ENCODE measurements at regions not wholly inside any gene's neighbourhood (a gene's known extent, or its start where the extent isn't known, plus 50 kb on each side); places are given as distances from the start of the nearest gene placed in this dataset.
"Not testable (repeated sequence)": the region's sequence is repeated elsewhere in the genome, so short reads cannot be mapped to it uniquely, and the experiment has no call there.

DNA sequence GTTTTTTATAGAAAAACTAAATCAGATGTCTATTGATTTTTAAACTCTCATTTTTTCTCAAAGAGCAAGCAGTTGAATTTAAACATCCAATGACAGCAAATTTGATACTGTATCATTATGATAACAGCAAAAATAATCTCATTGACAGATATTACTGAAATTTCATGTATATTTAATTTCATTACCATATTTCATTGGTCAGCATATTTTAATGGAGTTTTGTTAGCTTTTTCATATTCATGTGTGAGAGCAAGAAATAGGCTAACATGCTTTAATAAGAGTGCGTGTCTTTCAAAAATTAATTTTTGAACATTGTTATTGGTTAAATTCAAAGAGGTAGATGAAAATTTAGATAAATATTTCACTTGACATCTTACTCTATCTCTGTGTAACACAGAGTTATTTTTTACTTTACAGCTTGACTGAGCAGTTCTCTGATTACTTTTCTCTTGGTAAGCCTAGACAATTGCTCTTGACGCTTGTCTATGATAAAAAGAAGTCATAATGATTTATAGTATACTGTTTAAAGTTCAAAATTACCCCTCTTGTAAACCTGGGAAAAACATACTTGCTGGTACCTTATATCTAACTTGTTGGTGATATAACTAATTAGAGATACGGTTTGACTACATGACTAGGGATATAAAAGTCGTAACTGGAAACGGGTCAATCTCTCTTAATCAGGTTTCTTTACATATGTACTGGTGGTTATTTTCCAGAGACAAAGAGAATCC lies 732.3 kb upstream of the NCAM2 start:
- no peak for DNase-seq (ENCODE audit: low spot score)

DNA sequence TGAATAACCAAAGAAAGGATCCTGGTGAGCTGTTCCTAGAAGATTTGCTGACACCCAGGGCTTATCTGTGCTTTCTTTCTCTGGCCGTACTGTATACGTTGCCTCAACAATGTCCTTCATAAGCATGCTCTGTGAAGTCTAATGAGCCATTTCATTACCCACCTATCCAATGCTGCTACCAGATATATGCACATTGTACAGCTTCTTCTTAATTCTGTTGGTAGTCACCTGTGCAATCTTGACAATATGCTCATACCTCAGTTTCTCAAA lies 731.8 kb upstream of the NCAM2 start:
- DNase-seq (ENCODE audit: low spot score): no peak

DNA sequence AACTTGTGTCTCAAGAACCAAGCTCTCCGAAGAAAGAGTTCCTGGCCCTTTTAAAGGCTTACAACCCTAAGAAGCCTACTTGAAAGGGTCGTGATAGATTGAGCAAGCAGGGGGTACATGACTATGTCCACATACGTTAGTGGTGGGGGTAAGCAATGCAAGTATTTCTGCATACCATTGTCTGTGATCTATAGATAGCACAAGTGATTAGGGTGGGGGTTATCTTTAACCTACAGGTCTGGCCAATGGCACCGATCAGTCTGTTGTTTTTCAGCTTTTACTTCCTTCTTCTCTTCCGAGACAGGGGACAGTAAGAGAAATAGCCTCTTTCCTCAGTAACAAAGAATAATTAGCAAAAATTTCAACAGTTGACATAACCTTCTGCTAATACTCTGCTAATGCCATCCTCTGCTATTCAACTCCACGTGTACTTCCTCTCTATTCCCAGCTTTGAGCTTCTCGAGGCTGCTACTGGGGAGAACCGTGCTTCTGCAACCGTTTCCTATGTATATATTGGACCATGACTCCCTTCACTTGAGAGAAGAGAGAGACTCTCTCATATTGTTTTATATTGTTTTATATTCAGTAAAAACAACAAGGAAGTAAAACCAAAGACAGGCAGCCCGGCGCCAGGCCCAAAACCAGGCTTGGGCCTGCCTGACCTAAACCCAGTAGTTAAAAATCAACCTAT lies 727.7 kb upstream of the NCAM2 start:
- no peak for DNase-seq (ENCODE audit: low spot score)

DNA sequence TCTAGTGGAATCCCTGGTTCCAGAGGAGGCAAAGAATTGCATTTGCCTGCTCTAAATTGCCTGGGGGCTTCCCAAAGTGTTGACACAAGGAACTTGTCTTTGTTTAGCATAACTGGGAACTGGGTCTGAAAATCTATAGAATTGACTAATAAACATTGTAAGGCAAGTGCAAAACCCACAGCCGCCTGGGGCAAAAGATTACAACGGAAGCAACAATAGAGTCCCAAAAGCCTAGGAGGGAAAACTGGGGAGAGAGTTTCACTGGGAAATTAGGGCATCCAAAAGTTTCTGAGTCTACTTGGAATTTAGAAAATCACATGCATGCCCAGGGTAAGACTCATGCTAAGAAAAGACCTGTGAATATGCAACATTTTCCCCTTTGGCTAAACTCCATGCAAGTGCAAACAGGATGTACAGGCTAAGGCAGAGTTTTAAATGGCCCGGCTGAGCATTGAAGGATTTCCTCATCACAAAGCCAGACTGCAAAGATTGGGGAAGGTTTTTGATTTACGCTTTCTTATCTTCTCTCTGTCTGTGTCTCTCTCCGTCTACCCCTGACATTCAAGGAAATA lies 725.3 kb upstream of the NCAM2 start:
- no peak for DNase-seq (ENCODE audit: low spot score)

DNA sequence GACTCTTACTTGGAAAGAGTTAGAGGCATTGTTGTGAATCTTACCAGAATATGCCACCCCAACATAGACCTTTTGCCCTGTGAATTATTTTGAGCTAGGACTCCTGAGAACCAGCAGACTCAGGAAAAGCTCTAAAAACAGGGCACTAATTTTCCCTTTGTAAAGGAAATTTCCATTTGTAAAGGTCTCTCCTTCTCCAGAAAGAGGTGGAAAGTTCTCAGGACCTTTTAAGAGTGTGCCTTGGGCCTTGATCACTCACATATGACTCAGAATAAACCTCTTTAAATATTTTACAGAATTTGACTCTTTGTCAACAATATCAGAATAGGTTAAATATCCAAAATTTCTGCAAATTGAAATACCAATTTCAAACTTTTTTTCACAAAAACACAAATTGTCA lies 721.8 kb upstream of the NCAM2 start:
- DNase-seq (ENCODE audit: low spot score): no peak

DNA sequence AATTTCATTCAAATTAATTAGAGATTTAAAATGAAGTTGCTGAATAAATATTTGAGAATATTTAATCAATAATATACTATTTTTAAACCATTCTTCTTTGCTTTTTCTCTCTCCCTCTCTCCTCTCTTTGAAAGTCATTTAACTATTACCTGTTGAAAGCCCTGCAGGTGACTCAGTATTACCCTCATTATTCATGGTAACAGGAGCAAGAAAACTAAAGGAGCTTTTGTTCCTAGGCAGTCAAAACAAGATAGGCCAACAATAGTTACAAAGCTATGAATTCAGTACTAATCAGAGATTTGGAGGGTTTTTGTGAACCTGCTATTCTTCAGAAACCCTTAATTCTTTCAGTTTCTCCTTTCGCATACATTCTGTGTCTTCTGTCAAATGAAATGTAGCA lies 721.3 kb upstream of the NCAM2 start:
- no peak for DNase-seq (ENCODE audit: low spot score)

DNA sequence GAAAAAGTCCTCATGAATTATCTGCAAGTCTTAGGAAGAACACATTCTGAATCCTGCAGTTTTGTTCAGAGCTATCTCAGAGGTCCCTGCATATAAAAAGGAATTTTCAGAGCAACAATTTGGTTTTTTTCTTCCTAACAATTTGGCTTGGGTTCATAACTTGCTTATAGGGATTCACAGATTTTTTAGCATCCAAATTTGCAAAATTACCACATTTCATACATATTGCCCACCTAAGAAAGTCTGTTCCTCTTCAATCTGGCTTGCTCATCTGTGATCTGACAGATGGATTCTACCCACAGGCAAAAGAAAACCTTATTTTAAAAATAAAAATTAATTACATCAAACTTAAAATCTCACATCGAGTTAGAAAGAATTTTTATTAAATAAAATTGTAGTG lies 714.4 kb upstream of the NCAM2 start:
- no peak for DNase-seq (ENCODE audit: low spot score)

DNA sequence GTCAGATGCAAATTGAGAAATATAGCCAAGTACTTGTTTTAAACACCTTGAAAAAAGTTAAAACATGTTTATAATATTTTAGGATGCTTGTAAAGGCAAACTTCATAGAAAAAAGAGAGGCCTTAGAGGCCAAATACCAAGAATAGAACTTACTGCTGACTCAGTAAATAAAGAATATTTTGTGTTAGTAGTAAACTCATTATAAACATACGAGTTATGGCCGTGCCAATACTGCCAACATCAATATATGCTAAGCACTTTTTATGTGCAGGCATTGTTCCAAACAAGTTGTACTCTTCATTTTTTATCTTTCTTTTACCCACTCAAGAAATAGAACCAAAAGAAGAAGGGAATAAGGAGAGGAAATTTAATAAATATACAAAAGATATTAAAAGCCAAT lies 705.9 kb upstream of the NCAM2 start:
- no peak for DNase-seq (ENCODE audit: low spot score)

DNA sequence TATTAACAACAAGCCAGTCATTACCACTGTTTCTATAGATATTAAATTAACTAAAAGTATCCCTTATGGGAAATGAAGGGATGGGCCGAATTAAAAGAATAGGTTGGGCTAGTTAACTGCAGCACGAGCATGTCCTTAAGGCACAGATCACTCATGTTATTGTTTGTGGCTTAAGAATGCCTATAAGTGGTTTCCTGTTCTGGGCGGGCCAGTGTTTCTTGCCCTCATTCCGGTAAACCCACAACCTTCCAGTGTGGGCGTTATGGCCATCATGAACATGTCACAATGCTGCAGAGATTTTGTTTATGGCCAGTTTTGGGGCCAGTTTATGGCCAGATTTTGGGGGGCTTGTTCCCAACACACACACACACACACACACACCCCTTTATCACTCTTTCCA lies 705.4 kb upstream of the NCAM2 start:
- DNase-seq (ENCODE audit: low spot score): not testable (repeated sequence)

DNA sequence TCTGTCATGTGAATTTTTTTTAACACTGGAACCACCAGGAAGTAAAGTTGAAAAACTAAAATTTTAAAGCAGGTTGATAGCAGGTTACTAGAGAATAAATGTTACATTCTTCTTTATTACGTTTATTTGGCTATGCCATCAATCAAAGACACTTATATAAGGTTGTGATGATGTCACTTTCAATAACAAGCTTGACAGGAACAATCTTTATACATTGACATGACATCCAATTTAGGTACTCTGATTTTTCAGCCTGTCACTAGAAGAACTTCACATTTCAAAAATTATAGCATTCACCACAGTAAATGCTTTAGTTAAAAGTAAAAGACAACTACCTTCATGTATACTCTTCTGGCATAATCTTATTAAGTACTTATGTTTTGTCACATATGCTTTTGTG lies 696.8 kb upstream of the NCAM2 start:
- no peak for DNase-seq (ENCODE audit: low spot score)

DNA sequence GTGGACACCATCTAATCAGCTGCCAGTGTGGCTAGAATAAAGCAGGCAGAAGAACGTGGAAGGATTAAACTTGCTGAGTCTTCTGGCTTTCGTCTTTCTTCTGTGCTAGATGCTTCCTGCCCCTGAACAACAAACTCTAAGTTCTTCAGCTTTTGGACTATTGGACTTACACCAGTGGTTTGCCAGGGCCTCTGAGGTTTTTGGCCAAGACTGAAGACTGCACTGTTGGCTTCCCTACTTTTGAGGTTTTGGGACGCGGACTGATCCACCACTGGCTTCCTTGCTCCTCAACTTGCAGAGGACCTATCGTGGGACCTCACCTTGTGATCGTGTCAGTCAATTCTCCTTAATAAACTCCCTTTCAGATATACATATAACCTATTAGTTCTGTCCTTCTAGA lies 696.1 kb upstream of the NCAM2 start:
- DNase-seq (ENCODE audit: low spot score): no peak

DNA sequence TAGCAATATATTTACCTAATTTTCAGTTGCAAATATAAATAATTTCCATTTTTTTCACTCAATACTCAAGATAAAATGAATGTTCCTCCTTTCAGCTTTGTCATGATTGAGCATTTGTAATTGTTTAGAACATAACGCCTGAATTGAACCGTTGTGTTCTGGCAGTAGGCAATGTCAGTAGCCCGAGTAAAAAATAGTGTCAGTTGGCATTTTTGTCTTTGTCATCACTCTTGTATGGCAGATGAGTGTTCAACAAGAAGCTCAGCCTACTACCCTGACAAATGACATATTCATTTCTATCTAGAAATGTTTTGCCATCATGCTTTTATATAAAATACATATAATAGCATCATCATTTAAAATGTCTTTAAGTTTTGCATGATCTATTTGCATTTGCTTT lies 691.4 kb upstream of the NCAM2 start:
- no peak for DNase-seq (ENCODE audit: low spot score)

DNA sequence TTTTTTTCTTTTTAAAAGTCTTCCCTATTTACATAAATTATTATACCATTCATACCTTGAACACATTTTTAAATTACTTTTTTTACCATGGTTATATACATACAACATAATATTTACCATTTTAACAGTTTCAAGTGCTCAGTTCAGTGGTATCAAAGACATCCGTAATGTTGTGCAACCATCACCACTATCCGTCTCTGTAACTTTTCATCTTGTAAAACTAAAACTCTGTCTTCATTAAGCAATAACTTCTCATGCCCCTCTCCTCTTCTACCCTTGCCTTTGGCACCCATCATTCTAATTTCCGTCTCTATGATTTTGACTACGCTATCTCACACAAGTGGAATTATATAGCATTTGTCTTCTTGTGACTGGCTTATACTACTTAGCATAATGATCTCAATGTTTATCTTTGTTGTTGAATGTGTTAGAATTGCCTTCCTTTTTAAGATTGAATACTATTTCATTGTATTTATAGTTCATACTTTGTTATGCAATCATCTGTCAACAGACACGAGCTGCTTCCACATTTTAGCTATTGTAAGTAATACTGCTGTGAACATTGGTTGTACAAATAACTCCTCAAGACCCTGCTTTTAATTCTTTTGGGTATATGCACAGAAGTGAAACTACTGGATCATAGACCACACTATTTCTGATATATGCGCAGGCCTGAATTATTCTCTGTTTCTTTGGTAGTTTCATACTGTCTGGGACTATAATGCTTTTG lies 689.5 kb upstream of the NCAM2 start:
- no peak for DNase-seq (ENCODE audit: low spot score)

DNA sequence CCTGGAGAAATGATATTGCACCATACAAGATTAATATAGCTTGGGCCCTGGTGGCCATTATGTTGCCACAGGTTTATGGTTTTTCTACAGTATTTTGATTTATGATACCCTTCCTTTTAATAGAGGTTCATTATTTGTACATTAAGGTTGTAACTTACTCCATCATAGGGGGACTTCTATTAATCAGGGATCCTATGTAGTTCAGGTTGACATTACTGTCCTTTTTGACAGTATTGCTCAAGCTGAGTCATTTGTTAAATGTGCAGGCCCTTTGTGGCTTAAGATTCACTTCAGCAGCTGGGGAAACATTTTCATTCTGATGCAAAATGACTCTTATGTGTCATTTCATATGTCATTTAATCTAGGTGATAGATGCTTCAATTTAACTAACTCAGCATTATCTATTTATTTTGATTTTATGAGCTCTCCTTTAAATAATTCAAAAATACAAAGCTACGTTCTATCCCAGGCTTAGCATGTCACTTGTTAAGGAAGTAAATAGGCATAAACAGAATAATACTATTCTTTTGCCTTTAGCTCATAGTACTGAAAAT lies 686.9 kb upstream of the NCAM2 start:
- no peak for DNase-seq (ENCODE audit: low spot score)

DNA sequence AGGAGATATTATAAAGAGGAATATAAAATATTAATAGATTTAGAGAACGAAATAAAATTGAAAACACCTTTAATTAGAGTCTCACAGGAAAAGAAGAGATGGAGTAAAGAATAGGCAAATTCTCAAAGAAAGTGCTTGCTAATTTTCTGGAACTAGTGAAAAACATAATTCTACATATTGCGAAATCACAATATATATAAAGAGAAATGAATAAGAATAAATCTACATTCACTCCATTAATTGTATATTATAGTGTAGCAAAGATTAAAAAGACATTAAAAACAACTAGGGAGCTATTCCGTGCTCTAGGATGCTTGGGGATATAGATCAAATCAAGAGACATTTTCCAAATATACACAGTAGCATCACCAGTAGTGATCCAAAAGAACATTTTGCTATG lies 685.2 kb upstream of the NCAM2 start:
- DNase-seq (ENCODE audit: low spot score): no peak

DNA sequence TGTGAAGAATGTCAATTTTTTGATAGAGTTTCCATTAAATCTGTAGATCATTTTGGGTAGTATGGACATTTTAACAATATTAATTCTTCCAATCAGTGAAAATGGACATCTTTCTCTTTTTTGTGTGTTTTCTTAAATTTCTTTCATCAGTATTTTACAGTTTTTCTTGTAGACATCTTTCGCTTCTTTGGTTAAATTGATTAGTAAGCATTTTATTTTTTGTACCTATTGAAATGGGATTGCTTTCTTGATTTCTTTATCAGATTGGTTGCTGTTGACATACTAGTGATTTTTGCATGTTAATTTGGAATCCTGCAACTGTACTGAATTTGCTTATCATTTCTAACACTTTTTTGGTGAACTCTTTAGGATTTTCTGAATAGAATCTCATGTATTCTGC lies 683.2 kb upstream of the NCAM2 start:
- no peak for DNase-seq (ENCODE audit: low spot score)

DNA sequence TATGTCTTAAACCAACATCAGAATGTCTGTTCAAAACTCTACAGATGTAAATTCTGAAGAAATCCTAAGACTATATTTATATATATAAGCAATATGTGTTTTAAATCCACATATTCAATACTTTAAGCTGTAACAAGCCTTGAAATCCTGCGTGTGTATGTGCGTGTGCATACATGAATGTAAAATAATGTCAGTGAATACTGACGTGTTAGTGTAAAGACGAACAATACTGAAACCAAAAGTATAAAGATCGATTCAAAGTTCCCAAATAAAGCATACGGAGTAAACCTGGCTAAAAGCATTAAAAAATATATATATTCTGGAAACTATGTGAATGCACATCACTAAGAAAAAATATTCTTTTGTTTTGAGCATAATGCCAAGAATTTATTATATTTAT lies 668.6 kb upstream of the NCAM2 start:
- DNase-seq (ENCODE audit: low spot score): no peak

DNA sequence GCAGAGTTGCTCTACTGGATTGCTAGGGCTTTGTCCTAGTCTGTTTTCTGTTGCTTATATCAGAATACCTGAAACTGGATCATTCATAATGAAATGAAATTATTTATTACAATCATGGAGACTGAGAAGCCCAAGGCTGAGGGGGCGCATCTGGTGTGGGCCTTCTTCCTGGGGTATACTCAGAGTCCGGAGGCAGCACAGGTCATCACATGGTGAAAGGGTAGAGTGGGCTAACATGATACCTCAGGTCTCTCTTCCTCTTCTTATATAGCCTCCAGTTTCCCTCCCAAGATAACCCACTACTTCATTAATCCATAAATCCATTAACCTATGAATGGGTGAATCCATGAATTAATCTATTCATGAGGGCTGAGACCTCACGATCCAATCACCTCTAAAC lies 667.6 kb upstream of the NCAM2 start:
- no peak for DNase-seq (ENCODE audit: low spot score)

DNA sequence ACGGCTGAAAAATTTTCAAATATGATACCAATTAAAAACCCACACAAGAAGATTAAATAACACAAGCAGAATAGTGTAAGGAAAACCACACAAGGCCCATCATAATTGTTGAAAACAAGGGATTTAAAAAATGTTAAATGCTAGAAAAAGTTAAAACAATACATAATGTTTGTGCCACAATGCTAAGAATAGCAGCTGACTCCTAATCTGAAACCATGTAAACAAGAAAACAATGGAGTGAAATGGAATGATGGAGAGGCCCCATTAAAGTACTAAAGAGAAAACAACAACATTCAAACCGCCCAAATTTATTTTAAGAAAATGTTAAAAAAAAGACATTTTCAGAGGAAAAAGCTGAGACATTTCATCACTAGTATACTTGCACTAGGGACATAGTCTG lies 663.6 kb upstream of the NCAM2 start:
- no peak for DNase-seq (ENCODE audit: low spot score)

DNA sequence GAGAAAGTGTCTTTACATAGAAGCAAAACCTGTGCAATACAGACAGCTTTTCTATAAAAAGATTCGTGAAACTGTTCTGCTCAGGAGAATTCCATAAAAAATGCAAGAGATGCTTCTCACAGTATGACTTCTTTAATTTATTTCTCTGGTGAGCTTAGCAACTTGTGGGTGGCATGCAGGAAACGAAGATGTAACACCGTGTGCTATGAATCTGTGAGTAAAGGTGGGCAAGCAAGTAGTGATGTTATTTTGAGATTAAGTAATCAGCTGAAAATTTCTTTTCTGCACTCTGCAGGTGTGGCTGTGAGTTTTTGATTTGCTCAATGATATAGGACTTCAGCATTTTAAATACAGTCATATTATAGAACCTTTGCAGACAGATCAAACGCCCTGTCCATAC lies 656.8 kb upstream of the NCAM2 start:
- DNase-seq (ENCODE audit: low spot score): no peak

DNA sequence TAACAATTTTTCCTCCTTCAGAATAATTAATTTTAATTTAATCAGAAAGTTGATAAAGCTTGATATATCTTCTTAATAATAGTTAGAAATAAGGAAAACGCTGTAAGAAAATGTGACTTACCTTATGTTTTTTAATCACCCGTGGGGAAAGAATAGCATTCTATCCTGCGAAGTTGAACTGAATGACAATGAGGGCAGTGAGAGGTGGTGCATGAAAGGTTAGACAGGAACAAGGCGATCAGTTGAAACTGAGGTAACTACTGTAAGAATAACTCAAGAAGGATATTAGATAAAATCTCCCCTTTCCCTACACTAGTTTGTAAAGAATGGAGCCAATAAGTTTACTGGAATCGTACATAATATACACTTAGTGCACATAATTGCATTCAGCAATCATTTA lies 655.0 kb upstream of the NCAM2 start:
- DNase-seq (ENCODE audit: low spot score): no peak

DNA sequence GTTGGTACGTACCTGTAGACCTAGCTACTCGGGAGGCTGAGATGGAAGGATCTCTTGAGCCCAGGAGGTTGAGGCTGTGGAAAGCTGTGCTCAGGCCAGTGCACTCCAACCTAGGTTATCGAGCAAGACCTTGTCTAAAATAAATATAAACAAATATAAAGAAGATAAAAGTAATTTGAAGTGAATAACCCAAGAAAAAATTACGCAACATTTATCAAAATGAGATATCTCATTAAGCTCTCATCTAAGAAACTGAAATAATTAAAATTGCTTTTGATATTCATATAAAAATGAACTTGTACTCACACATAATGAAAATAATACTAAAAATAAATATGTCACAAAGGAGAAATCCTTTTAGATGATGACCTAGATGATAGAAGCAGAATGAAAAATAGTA lies 647.1 kb upstream of the NCAM2 start:
- no peak for DNase-seq (ENCODE audit: low spot score)

DNA sequence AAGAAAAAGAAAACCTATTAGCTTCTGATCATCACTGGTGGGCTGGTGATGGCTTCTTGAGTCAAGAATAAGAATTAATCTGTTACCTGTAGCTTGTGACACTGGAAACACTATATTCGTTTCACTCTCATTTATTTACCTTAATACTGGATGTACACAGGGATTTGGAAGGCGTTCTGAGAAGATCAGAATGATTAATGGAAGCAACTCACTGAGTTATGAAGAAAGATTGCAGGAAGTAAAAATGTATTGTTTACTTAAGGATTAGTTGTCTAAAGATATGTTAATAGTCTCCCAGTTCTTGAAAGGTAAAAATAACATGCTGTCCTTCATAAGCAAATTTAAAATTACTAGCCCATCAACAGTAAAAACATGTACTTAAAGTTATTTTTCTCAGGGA lies 644.9 kb upstream of the NCAM2 start:
- no peak for DNase-seq (ENCODE audit: low spot score)
